ENCODE measurements at regions not wholly inside any gene's neighbourhood (a gene's known extent, or its start where the extent isn't known, plus 50 kb on each side); places are given as distances from the start of the nearest gene placed in this dataset.
A peak's percentile ranks its signal among the peaks of the same experiment; 100 is the strongest.

GRCh38 chr16:51797669-51798259, 646.7 kb upstream of the SALL1 start:
- no peak for DNase-seq (ENCODE audit: low read depth in 2 of 2)

- no peak for DNase-seq (ENCODE audit: low read depth in 2 of 2)
These were observed 628.2 kb upstream of the SALL1 start for GRCh38 chr16:51779240-51779639.

- DNase-seq (ENCODE audit: low read depth in 2 of 2), result no peak
These were observed 622.2 kb upstream of the SALL1 start for GRCh38 chr16:51773071-51773890.

- no peak for DNase-seq (ENCODE audit: low read depth in 2 of 2)
These were observed 615.7 kb upstream of the SALL1 start for GRCh38 chr16:51766739-51767138.

- no peak for DNase-seq (ENCODE audit: low read depth in 2 of 2)
These were observed 612.1 kb upstream of the SALL1 start for GRCh38 chr16:51763072-51763661.

GRCh38 chr16:51762081-51762996, 611.3 kb upstream of the SALL1 start:
- DNase-seq (ENCODE audit: low read depth in 2 of 2), result peak; percentile 13 to 16

- DNase-seq (ENCODE audit: low read depth in 2 of 2), result no peak
These were observed 609.9 kb upstream of the SALL1 start for GRCh38 chr16:51761001-51761400.

GRCh38 chr16:51759999-51760398, 608.9 kb upstream of the SALL1 start:
- DNase-seq (ENCODE audit: low read depth in 2 of 2), result no peak

- DNase-seq (ENCODE audit: low read depth in 2 of 2), result no peak
These were observed 608.3 kb upstream of the SALL1 start for GRCh38 chr16:51759329-51759728.

GRCh38 chr16:51757921-51758479, 606.9 kb upstream of the SALL1 start:
- no peak for DNase-seq (ENCODE audit: low read depth in 2 of 2)

- no peak for DNase-seq (ENCODE audit: low read depth in 2 of 2)
These were observed 606.4 kb upstream of the SALL1 start for GRCh38 chr16:51757505-51757904.

- DNase-seq (ENCODE audit: low read depth in 2 of 2), result no peak
These were observed 606.0 kb upstream of the SALL1 start for GRCh38 chr16:51757124-51757470.

- no peak for DNase-seq (ENCODE audit: low read depth in 2 of 2)
These were observed 605.5 kb upstream of the SALL1 start for GRCh38 chr16:51756447-51757123.

GRCh38 chr16:51755577-51756355, 604.7 kb upstream of the SALL1 start:
- no peak for DNase-seq (ENCODE audit: low read depth in 2 of 2)

- no peak for DNase-seq (ENCODE audit: low read depth in 2 of 2)
These were observed 604.0 kb upstream of the SALL1 start for GRCh38 chr16:51755039-51755501.

- no peak for DNase-seq (ENCODE audit: low read depth in 2 of 2)
These were observed 602.5 kb upstream of the SALL1 start for GRCh38 chr16:51753467-51754127.

- DNase-seq (ENCODE audit: low read depth in 2 of 2), result no peak
These were observed 601.4 kb upstream of the SALL1 start for GRCh38 chr16:51752438-51752995.

GRCh38 chr16:51747329-51747728, 596.3 kb upstream of the SALL1 start:
- no peak for DNase-seq (ENCODE audit: low read depth in 2 of 2)

- DNase-seq (ENCODE audit: low read depth in 2 of 2), result no peak
These were observed 583.1 kb upstream of the SALL1 start for GRCh38 chr16:51734220-51734619.
